ENCODE measurements at regions not wholly inside any gene's neighbourhood (a gene's known extent, or its start where the extent isn't known, plus 50 kb on each side); places are given as distances from the start of the nearest gene placed in this dataset.

GRCh38 chr13:62173958-62174357 is 758.3 kb upstream of the PCDH20 start:
- no peak for TF ChIP-seq EZH2phosphoT487 (IDR thresholded peaks at IDR 0.05; ENCODE audit: low read depth)
- TF ChIP-seq, protein P1, sequence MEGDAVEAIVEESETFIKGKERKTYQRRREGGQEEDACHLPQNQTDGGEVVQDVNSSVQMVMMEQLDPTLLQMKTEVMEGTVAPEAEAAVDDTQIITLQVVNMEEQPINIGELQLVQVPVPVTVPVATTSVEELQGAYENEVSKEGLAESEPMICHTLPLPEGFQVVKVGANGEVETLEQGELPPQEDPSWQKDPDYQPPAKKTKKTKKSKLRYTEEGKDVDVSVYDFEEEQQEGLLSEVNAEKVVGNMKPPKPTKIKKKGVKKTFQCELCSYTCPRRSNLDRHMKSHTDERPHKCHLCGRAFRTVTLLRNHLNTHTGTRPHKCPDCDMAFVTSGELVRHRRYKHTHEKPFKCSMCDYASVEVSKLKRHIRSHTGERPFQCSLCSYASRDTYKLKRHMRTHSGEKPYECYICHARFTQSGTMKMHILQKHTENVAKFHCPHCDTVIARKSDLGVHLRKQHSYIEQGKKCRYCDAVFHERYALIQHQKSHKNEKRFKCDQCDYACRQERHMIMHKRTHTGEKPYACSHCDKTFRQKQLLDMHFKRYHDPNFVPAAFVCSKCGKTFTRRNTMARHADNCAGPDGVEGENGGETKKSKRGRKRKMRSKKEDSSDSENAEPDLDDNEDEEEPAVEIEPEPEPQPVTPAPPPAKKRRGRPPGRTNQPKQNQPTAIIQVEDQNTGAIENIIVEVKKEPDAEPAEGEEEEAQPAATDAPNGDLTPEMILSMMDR (IDR thresholded peaks at IDR 0.05; ENCODE audit: low read depth, low read length): no peak
- Histone ChIP-seq H3K9me3 (ENCODE audit: insufficient read depth, low read length) (no peaks in the 10 kb centered on the region), H2AFZ (ENCODE audit: low read depth, low read length) (no peak overlapping the region), H3K4me3 (ENCODE audit: low read length) (no peak overlapping the region), H3K4me1 (ENCODE audit: low read length) (0 out of 2 replicates have a peak, but pooled peaks cover 3% of the 10 kb centered on the region), H3K4me2 (ENCODE audit: low read length) (no peak overlapping the region), H3K79me2 (ENCODE audit: low read length) (no peaks in the 10 kb centered on the region), H3K36me3 (replicated peaks; ENCODE audit: low read depth, low read length) (no peaks in the 10 kb centered on the region), H3K9ac (ENCODE audit: low read length) (no peak overlapping the region), H4K20me1 (ENCODE audit: insufficient read depth, low read length) (no peaks in the 10 kb centered on the region), H3K27ac (ENCODE audit: low read length) (no peak overlapping the region), H3K27me3 (ENCODE audit: low read depth, low read length) (no peaks in the 10 kb centered on the region)

DNA sequence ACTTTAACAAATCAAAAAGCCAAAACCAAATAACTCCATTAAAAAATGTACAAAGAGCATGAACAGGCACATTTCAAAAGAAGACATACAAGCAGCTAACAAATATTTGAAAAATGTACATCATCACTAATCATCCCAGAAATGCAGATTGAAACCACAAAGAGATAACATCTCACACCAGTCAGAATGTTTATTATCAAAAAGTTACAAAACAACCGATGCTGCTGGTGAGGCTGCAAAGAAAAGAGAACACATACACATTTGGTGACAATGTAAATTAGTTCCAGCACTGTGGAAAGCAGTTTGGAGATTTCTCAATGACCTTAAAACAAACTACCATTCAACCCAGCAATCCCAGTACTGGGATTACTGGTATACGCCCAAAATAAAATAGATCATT is 756.0 kb upstream of the PCDH20 start:
- no peaks in the 10 kb centered on the region for H3K36me3 ChIP-seq (replicated peaks; ENCODE audit: low read depth, low read length)
- no peak overlapping the region for H3K9ac ChIP-seq (ENCODE audit: low read length)
- no peak overlapping the region for H3K4me3 ChIP-seq (ENCODE audit: low read length)
- H3K27ac ChIP-seq (ENCODE audit: low read length): no peak overlapping the region
- no peak overlapping the region for H3K4me2 ChIP-seq (ENCODE audit: low read length)
- no peak for TF ChIP-seq EZH2phosphoT487 (IDR thresholded peaks at IDR 0.05; ENCODE audit: low read depth)
- TF ChIP-seq, protein P1 (IDR thresholded peaks at IDR 0.05; ENCODE audit: low read depth, low read length): no peak
- H3K9me3 ChIP-seq (ENCODE audit: insufficient read depth, low read length): 0 out of 2 replicates have a peak, but pooled peaks cover under 1% of the 10 kb centered on the region
- no peak overlapping the region for H2AFZ ChIP-seq (ENCODE audit: low read depth, low read length)
- no peaks in the 10 kb centered on the region for H4K20me1 ChIP-seq (ENCODE audit: insufficient read depth, low read length)
- 0 out of 2 replicates have a peak, but pooled peaks cover 3% of the 10 kb centered on the region for H3K4me1 ChIP-seq (ENCODE audit: low read length)
- H3K27me3 ChIP-seq (ENCODE audit: low read depth, low read length): no peaks in the 10 kb centered on the region
- H3K79me2 ChIP-seq (ENCODE audit: low read length): no peaks in the 10 kb centered on the region

DNA sequence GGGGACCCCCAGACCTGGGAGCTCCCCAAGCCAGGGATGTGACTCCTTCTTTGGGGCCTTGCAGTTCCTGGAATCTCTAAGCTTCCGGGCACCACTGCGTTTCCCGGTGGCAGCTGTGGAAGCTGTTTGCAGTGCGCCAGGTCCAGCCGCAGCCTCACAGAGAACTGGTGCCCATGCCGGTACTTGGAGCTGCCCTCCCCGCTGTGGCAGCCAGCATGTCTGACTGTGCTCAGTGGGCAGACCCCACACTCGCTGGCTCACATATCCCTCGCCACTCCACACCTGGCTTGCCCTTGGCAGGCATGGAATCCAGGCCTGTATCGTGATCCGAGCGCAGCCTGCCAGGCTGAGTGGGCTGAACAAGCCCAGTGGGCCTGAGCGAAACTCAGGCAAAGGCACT is 753.2 kb upstream of the PCDH20 start:
- H3K4me1 ChIP-seq (ENCODE audit: low read length): 0 out of 2 replicates have a peak, but pooled peaks cover 3% of the 10 kb centered on the region
- no peaks in the 10 kb centered on the region for H3K27me3 ChIP-seq (ENCODE audit: low read depth, low read length)
- H4K20me1 ChIP-seq (ENCODE audit: insufficient read depth, low read length): no peaks in the 10 kb centered on the region
- TF ChIP-seq, protein P1 (IDR thresholded peaks at IDR 0.05; ENCODE audit: low read depth, low read length): no peak
- no peak for TF ChIP-seq EZH2phosphoT487 (IDR thresholded peaks at IDR 0.05; ENCODE audit: low read depth)
- H3K4me3 ChIP-seq (ENCODE audit: low read length): no peak overlapping the region
- 0 out of 2 replicates have a peak, but pooled peaks cover 3% of the 10 kb centered on the region for H3K9me3 ChIP-seq (ENCODE audit: insufficient read depth, low read length)
- no peak overlapping the region for H3K27ac ChIP-seq (ENCODE audit: low read length)
- H3K79me2 ChIP-seq (ENCODE audit: low read length): no peaks in the 10 kb centered on the region
- H3K36me3 ChIP-seq (replicated peaks; ENCODE audit: low read depth, low read length): no peaks in the 10 kb centered on the region
- H3K4me2 ChIP-seq (ENCODE audit: low read length): no peak overlapping the region
- no peak overlapping the region for H3K9ac ChIP-seq (ENCODE audit: low read length)
- no peak overlapping the region for H2AFZ ChIP-seq (ENCODE audit: low read depth, low read length)

DNA sequence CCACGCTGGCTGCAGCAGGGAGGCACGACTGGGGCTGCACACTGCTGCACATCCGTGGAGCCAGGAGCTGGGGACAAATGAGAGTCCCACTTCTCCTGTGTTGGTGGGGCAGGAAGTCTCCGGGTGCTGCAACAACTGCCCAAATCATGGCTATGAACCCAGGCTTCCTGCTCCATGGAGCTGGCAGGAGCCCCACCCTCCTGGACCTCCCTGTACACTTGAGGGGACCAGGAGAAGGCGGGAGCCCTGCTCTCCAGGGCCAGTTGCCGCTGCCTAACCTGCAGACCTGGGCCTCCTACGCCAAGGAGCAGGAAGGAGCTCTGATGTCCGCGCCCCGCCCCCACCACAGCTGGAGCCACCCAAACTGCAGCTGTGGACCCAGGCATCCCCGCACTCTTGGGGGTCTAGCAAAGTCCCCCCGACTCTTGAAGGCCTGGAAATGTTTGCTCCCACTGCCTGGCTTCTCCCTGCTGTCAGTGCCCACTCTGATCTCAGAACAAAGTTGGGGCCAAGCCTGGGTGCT is 752.1 kb upstream of the PCDH20 start:
- H3K4me2 ChIP-seq (ENCODE audit: low read length): no peak overlapping the region
- H4K20me1 ChIP-seq (ENCODE audit: insufficient read depth, low read length): no peaks in the 10 kb centered on the region
- H3K27ac ChIP-seq (ENCODE audit: low read length): no peak overlapping the region
- 0 out of 2 replicates have a peak, but pooled peaks cover 3% of the 10 kb centered on the region for H3K9me3 ChIP-seq (ENCODE audit: insufficient read depth, low read length)
- H3K4me3 ChIP-seq (ENCODE audit: low read length): no peak overlapping the region
- H3K9ac ChIP-seq (ENCODE audit: low read length): no peak overlapping the region
- H3K36me3 ChIP-seq (replicated peaks; ENCODE audit: low read depth, low read length): no peaks in the 10 kb centered on the region
- no peak overlapping the region for H2AFZ ChIP-seq (ENCODE audit: low read depth, low read length)
- TF ChIP-seq, protein P1 (IDR thresholded peaks at IDR 0.05; ENCODE audit: low read depth, low read length): no peak
- TF ChIP-seq EZH2phosphoT487 (IDR thresholded peaks at IDR 0.05; ENCODE audit: low read depth): no peak
- no peaks in the 10 kb centered on the region for H3K79me2 ChIP-seq (ENCODE audit: low read length)
- no peaks in the 10 kb centered on the region for H3K27me3 ChIP-seq (ENCODE audit: low read depth, low read length)
- no peaks in the 10 kb centered on the region for H3K4me1 ChIP-seq (ENCODE audit: low read length)
